Choroid plexus epithelial cell (primary cell): ENCODE measurements at regions not wholly inside any gene's neighbourhood (a gene's known extent, or its start where the extent isn't known, plus 50 kb on each side); places are given as distances from the start of the nearest gene placed in this dataset.

ENCODE experiments used
- DNase-seq: peaks from one replicate; pipeline ENCODE4 v3.0.0-alpha.2; 2010; ENCODE audit warnings: low read depth
- H3K4me3 ChIP-seq: 2 replicates; pipeline ENCODE4 v1.5.1; 2011; ENCODE audit warnings: low read depth, mild to moderate bottlenecking, control low read depth, low read length, moderate library complexity
- CTCF ChIP-seq: conservative IDR thresholded peaks from 2 replicates; pipeline ENCODE4 v1.5.1; 2011; ENCODE audit warnings: low read depth, mild to moderate bottlenecking, control low read depth, inconsistent platforms, low read length, moderate library complexity

GRCh38 chr12:105852496-105852895, 286.3 kb downstream of the NUAK1 start:
- DNase-seq, result no peak
- no peak overlapping the region for H3K4me3 ChIP-seq
- TF ChIP-seq CTCF, result no peak

GRCh38 chr12:105852951-105853350, 285.8 kb downstream of the NUAK1 start:
- TF ChIP-seq CTCF, result no peak
- no peak overlapping the region for H3K4me3 ChIP-seq
- DNase-seq, result no peak

GRCh38 chr12:105854071-105854470, 284.7 kb downstream of the NUAK1 start:
- no peak for TF ChIP-seq CTCF
- no peak for DNase-seq
- H3K4me3 ChIP-seq, result no peak overlapping the region

- DNase-seq, result no peak
- TF ChIP-seq CTCF, result no peak
- no peak overlapping the region for H3K4me3 ChIP-seq
These were observed 283.2 kb downstream of the NUAK1 start for GRCh38 chr12:105855361-105856047.

GRCh38 chr12:105856048-105856405, 282.7 kb downstream of the NUAK1 start:
- DNase-seq, result no peak
- no peak overlapping the region for H3K4me3 ChIP-seq
- TF ChIP-seq CTCF, result no peak

GRCh38 chr12:105858981-105859710, 279.6 kb downstream of the NUAK1 start:
- no peak for TF ChIP-seq CTCF
- H3K4me3 ChIP-seq, result no peak overlapping the region
- no peak for DNase-seq
